ENCODE measurements at regions not wholly inside any gene's neighbourhood (a gene's known extent, or its start where the extent isn't known, plus 50 kb on each side); places are given as distances from the start of the nearest gene placed in this dataset.

- DNase-seq = no peak
Measured at GRCh38 chr16:51565184-51565583, 414.1 kb upstream of the SALL1 start.

- no peak for DNase-seq
Measured at GRCh38 chr16:51562891-51563290, 411.8 kb upstream of the SALL1 start.

GRCh38 chr16:51559901-51560300 lies 408.8 kb upstream of the SALL1 start:
- no peak for DNase-seq

GRCh38 chr16:51557670-51558069 lies 406.6 kb upstream of the SALL1 start:
- no peak for DNase-seq

- DNase-seq = peak; percentile 65
Measured at GRCh38 chr16:51556694-51557340, 405.7 kb upstream of the SALL1 start.

GRCh38 chr16:51553910-51554309 lies 402.8 kb upstream of the SALL1 start:
- DNase-seq = no peak

GRCh38 chr16:51553314-51553713 lies 402.2 kb upstream of the SALL1 start:
- no peak for DNase-seq

GRCh38 chr16:51550800-51551347 lies 399.8 kb upstream of the SALL1 start:
- no peak for DNase-seq

GRCh38 chr16:51549836-51550235 lies 398.8 kb upstream of the SALL1 start:
- no peak for DNase-seq

- DNase-seq = no peak
Measured at GRCh38 chr16:51545951-51546350, 394.9 kb upstream of the SALL1 start.

GRCh38 chr16:51544851-51545467 lies 393.9 kb upstream of the SALL1 start:
- no peak for DNase-seq

- no peak for DNase-seq
Measured at GRCh38 chr16:51543971-51544370, 392.9 kb upstream of the SALL1 start.

- DNase-seq = peak; percentile 84
Measured at GRCh38 chr16:51542981-51543815, 392.1 kb upstream of the SALL1 start.

GRCh38 chr16:51540259-51540658 lies 389.2 kb upstream of the SALL1 start:
- DNase-seq = no peak

- no peak for DNase-seq
Measured at GRCh38 chr16:51538707-51539498, 387.8 kb upstream of the SALL1 start.

GRCh38 chr16:51535591-51535990 lies 384.5 kb upstream of the SALL1 start:
- no peak for DNase-seq

GRCh38 chr16:51532551-51532950 lies 381.5 kb upstream of the SALL1 start:
- DNase-seq = no peak

- no peak for DNase-seq
Measured at GRCh38 chr16:51531271-51531670, 380.2 kb upstream of the SALL1 start.

- DNase-seq = no peak
Measured at GRCh38 chr16:51527349-51527748, 376.3 kb upstream of the SALL1 start.

- no peak for DNase-seq
Measured at GRCh38 chr16:51526621-51527020, 375.6 kb upstream of the SALL1 start.

- no peak for DNase-seq
Measured at GRCh38 chr16:51524555-51525373, 373.7 kb upstream of the SALL1 start.

- DNase-seq = no peak
Measured at GRCh38 chr16:51524070-51524469, 373.0 kb upstream of the SALL1 start.

Data from eye (tissue), 1 donor.